SJSA1 (cell line): ENCODE measurements at regions not wholly inside any gene's neighbourhood (a gene's known extent, or its start where the extent isn't known, plus 50 kb on each side); places are given as distances from the start of the nearest gene placed in this dataset.

Experiments
- DNase-seq, 2 experiments: peaks; one replicate each; pipeline ENCODE4 v3.0.0-alpha.2; 2015 to 2020; ENCODE audit warnings: low spot score in 2 of 2, low read depth in 1 of 2
- H3K27ac ChIP-seq: fragments of 250-450 bp; sonication (Bioruptor Pico); 2 replicates; pipeline ENCODE4 v1.5.1; 2020; ENCODE audit warnings: mild to moderate bottlenecking, moderate library complexity
- H3K27me3 ChIP-seq: fragments of 250-450 bp; sonication (Bioruptor Pico); replicated peaks from 2 replicates; pipeline ENCODE4 v1.5.1; 2020; ENCODE audit warnings: mild to moderate bottlenecking, moderate library complexity
- H3K36me3 ChIP-seq: fragments of 250-450 bp; sonication (Bioruptor Pico); 2 replicates; pipeline ENCODE4 v1.5.1; 2020; ENCODE audit warnings: mild to moderate bottlenecking
- H3K4me1 ChIP-seq: fragments of 250-450 bp; sonication (Bioruptor Pico); replicated peaks from 2 replicates; pipeline ENCODE4 v1.6.1; 2021; ENCODE audit warnings: mild to moderate bottlenecking
- H3K4me3 ChIP-seq: fragments of 250-450 bp; sonication (Bioruptor Pico); 2 replicates; pipeline ENCODE4 v1.5.1; 2020; ENCODE audit warnings: mild to moderate bottlenecking
- H3K9me3 ChIP-seq: fragments of 250-450 bp; sonication (Bioruptor Pico); replicated peaks from 2 replicates; pipeline ENCODE4 v1.5.1; 2020; ENCODE audit warnings: mild to moderate bottlenecking

DNA sequence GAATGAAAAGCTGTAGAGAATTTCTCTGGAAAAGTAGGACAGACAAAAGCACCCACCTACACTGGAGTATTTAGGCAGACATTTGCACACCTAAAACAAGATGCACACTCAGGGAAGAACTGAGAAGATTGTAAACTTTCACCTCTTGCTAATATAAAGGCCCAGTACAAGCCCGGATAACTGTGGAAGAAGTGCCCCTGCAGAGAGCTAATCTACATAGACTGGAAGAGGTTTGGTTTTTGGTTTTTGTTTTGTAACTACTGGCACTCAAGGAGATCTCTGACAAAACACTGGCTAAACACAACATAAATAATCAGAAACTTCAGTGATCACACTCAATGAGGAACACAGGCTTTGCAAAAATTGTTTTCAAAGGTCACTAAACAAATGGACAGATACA is 782.2 kb upstream of the SLC8A1 start:
- DNase-seq: no peak
- H3K4me1 ChIP-seq: no peaks in the 10 kb centered on the region
- no peak overlapping the region for H3K27ac ChIP-seq
- H3K9me3 ChIP-seq: no peaks in the 10 kb centered on the region
- no peaks in the 10 kb centered on the region for H3K36me3 ChIP-seq
- H3K27me3 ChIP-seq: no peaks in the 10 kb centered on the region
- no peak overlapping the region for H3K4me3 ChIP-seq

GRCh38 chr2:41241325-41242000 is 789.6 kb upstream of the SLC8A1 start:
- H3K27me3 ChIP-seq: 0 out of 2 replicates have a peak, but pooled peaks cover 3% of the 10 kb centered on the region
- no peaks in the 10 kb centered on the region for H3K36me3 ChIP-seq
- H3K27ac ChIP-seq: no peak overlapping the region
- H3K9me3 ChIP-seq: no peaks in the 10 kb centered on the region
- no peak for DNase-seq
- H3K4me3 ChIP-seq: no peak overlapping the region
- H3K4me1 ChIP-seq: no peaks in the 10 kb centered on the region

- H3K27ac ChIP-seq: no peak overlapping the region
- no peak overlapping the region for H3K4me3 ChIP-seq
- H3K27me3 ChIP-seq: 0 out of 2 replicates have a peak, but pooled peaks cover 3% of the 10 kb centered on the region
- no peaks in the 10 kb centered on the region for H3K4me1 ChIP-seq
- H3K36me3 ChIP-seq: no peaks in the 10 kb centered on the region
- H3K9me3 ChIP-seq: no peaks in the 10 kb centered on the region
- no peak for DNase-seq
Observed at GRCh38 chr2:41242001-41242331, 790.1 kb upstream of the SLC8A1 start.

GRCh38 chr2:41267929-41268659 is 779.7 kb upstream of the PKDCC start:
- no peak overlapping the region for H3K27ac ChIP-seq
- H3K9me3 ChIP-seq: no peaks in the 10 kb centered on the region; the same call in 1 of the 2 replicates
- DNase-seq: no peak
- no peaks in the 10 kb centered on the region for H3K4me1 ChIP-seq
- no peaks in the 10 kb centered on the region for H3K36me3 ChIP-seq
- no peak overlapping the region for H3K4me3 ChIP-seq
- no peaks in the 10 kb centered on the region for H3K27me3 ChIP-seq

DNA sequence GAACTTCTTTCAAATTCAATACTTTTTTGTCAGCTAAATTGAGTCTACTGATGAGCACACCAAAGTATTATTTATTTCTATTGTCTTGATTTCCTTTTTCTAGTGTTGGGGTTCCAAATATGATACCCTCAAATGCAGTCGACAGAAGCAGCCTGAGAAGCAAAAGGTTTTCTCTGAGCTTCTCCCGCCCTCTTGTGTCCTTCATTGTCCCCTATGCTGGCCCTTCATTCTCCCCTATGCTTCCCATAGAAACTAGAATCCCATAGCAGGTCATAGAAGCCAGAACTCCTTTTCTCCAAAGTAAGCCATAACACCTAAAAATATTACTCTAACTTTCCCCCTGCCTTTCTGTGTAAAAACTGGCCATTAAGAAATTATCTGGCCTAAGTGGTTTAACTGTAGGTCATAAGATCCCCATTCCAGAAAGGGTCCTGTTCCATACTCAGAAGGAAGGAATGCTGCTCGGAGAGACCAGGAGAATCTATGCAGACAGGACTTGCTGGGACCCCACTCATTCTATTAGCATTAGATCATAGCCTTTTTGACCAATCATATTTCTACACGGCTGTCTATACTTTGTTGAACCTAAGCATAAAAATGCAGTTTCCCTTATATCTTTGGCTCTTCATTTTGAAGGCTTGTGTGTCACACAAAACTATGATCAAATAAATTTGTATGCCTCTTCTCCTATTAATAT is 764.6 kb upstream of the PKDCC start:
- H3K4me1 ChIP-seq: no peaks in the 10 kb centered on the region
- no peak overlapping the region for H3K27ac ChIP-seq
- no peaks in the 10 kb centered on the region for H3K36me3 ChIP-seq
- H3K4me3 ChIP-seq: no peak overlapping the region
- no peaks in the 10 kb centered on the region for H3K27me3 ChIP-seq
- H3K9me3 ChIP-seq: no peaks in the 10 kb centered on the region
- DNase-seq: no peak

GRCh38 chr2:41293491-41293890 is 754.3 kb upstream of the PKDCC start:
- H3K4me3 ChIP-seq: no peak overlapping the region
- no peaks in the 10 kb centered on the region for H3K4me1 ChIP-seq
- no peaks in the 10 kb centered on the region for H3K9me3 ChIP-seq
- H3K36me3 ChIP-seq: no peaks in the 10 kb centered on the region
- H3K27me3 ChIP-seq: no peaks in the 10 kb centered on the region
- no peak for DNase-seq
- no peak overlapping the region for H3K27ac ChIP-seq

- Histone ChIP-seq H3K27ac (no peak overlapping the region), H3K9me3 (no peaks in the 10 kb centered on the region), H3K27me3 (no peaks in the 10 kb centered on the region), H3K4me3 (no peak overlapping the region), H3K4me1 (no peaks in the 10 kb centered on the region), H3K36me3 (no peaks in the 10 kb centered on the region)
- DNase-seq: no peak
Observed at GRCh38 chr2:41294331-41294730, 753.5 kb upstream of the PKDCC start.

- DNase-seq: no peak
- Histone ChIP-seq H3K4me1 (no peaks in the 10 kb centered on the region), H3K9me3 (no peaks in the 10 kb centered on the region), H3K27ac (no peak overlapping the region), H3K27me3 (no peaks in the 10 kb centered on the region), H3K36me3 (no peaks in the 10 kb centered on the region), H3K4me3 (no peak overlapping the region)
Observed at GRCh38 chr2:41313082-41313481, 734.7 kb upstream of the PKDCC start.

GRCh38 chr2:41314511-41315070 is 733.2 kb upstream of the PKDCC start:
- Histone ChIP-seq H3K4me1 (no peaks in the 10 kb centered on the region), H3K9me3 (no peaks in the 10 kb centered on the region), H3K36me3 (no peaks in the 10 kb centered on the region), H3K4me3 (no peak overlapping the region), H3K27me3 (no peaks in the 10 kb centered on the region), H3K27ac (no peak overlapping the region)
- no peak for DNase-seq

DNA sequence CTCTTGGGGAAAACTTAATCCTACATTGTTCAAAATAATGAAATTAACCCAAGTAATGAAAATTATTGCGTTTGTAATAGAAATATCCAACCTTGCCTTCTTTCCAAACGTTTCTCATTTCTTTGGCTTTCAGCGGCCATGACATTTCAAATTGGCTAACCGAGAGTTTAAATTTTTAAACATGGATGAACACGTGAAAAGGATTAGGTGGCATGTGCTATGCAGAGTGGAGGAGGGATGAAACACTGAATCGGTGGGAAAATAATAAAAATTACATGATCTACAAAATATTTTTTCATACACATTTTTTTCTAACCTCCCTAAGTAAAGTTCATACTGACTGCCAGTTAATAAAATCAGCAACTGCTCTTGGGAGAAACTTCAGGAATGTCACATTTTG is 728.4 kb upstream of the PKDCC start:
- no peak overlapping the region for H3K27ac ChIP-seq
- no peaks in the 10 kb centered on the region for H3K36me3 ChIP-seq
- no peak for DNase-seq
- H3K4me3 ChIP-seq: no peak overlapping the region
- H3K9me3 ChIP-seq: no peaks in the 10 kb centered on the region
- H3K27me3 ChIP-seq: peaks cover 5% of the 10 kb centered on the region
- H3K4me1 ChIP-seq: no peaks in the 10 kb centered on the region

DNA sequence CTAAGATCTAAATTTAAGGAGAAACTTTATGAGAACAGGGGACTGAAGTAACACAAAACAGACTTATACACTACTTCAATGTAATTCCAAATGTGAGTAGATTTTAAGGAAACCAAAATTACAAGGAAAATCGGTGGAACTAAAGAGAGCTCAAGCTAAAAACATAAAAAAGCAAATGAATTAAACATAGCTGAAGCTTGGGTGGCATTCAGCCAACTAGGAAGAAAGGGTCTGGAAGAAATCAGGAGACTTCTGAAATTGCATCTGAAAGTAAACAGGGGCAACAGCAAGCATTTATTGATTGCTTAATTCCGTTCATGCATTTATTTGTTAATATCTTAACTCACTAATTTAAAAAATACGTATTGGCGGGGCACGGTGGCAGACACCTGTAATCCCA is 727.3 kb upstream of the PKDCC start:
- peaks cover 5% of the 10 kb centered on the region for H3K27me3 ChIP-seq
- H3K27ac ChIP-seq: no peak overlapping the region
- H3K4me1 ChIP-seq: no peaks in the 10 kb centered on the region
- DNase-seq: no peak
- no peaks in the 10 kb centered on the region for H3K36me3 ChIP-seq
- no peak overlapping the region for H3K4me3 ChIP-seq
- no peaks in the 10 kb centered on the region for H3K9me3 ChIP-seq

DNA sequence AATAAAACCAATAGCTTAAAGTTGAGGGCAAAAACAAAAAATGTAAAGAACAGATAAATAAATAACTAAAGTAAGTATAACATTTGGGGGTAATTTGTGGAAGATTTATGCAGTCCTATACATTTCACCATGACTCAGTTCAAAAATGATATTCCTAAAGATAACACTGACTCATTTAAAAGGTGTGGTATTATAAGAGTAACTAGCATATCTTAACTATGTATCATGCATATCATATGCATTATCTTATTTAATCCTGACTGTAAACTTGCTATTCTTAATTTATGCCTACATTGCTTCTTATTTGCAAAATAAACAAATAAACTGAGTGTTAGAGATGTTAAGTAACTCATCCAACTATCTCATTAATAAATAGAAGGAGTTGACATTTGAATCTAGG is 726.5 kb upstream of the PKDCC start:
- no peak overlapping the region for H3K4me3 ChIP-seq

GRCh38 chr2:41326851-41327250 is 721.0 kb upstream of the PKDCC start:
- Histone ChIP-seq H3K36me3 (no peaks in the 10 kb centered on the region), H3K4me3 (no peak overlapping the region), H3K27ac (no peak overlapping the region), H3K9me3 (no peaks in the 10 kb centered on the region), H3K27me3 (peaks cover 2% of the 10 kb centered on the region), H3K4me1 (no peaks in the 10 kb centered on the region)
- no peak for DNase-seq

More for the DNA sequence above, 726.5 kb upstream of the PKDCC start:
- H3K4me1 ChIP-seq: no peaks in the 10 kb centered on the region
- H3K27me3 ChIP-seq: peaks cover 5% of the 10 kb centered on the region
- DNase-seq: no peak
- no peaks in the 10 kb centered on the region for H3K9me3 ChIP-seq
- H3K27ac ChIP-seq: no peak overlapping the region
- H3K36me3 ChIP-seq: no peaks in the 10 kb centered on the region

DNA sequence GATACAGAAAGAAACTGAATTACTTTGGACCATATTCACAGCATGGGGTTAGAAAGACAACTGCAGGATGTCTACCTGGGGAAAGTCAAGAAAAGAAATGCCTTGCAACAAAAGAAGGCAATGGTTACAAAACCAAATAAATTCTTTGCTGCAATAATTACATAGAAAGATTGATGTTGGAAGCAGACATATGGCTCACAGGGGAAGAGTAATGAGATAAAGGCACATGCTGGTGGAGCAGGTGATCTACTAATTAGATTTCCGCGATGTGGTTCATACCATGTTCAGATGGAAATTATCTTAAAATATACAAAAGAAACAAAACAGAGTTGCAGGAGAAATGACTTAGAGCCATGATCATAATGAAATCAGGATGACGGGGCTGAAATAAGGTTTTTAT is 718.8 kb upstream of the PKDCC start:
- DNase-seq: no peak
- Histone ChIP-seq H3K36me3 (no peaks in the 10 kb centered on the region), H3K9me3 (no peaks in the 10 kb centered on the region), H3K4me3 (no peak overlapping the region), H3K27me3 (no peaks in the 10 kb centered on the region), H3K27ac (no peak overlapping the region), H3K4me1 (no peaks in the 10 kb centered on the region)
